ENCODE measurements at regions not wholly inside any gene's neighbourhood (a gene's known extent, or its start where the extent isn't known, plus 50 kb on each side); places are given as distances from the start of the nearest gene placed in this dataset.

GRCh38 chr13:106640515-106640914 is 72.6 kb upstream of the ARGLU1 start:
- TF ChIP-seq CTCF (conservative IDR thresholded peaks at IDR 0.05 in 1 of 2, IDR thresholded peaks at IDR 0.05 in 1 of 2; ENCODE audit: extremely low read depth in 1 of 2, insufficient read depth in 1 of 2, low read depth in 1 of 2, low read length in 2 of 2) (no peak), EZH2 (IDR thresholded peaks at IDR 0.05; ENCODE audit: borderline replicate concordance, low read length) (no peak)
